ENCODE measurements at regions not wholly inside any gene's neighbourhood (a gene's known extent, or its start where the extent isn't known, plus 50 kb on each side); places are given as distances from the start of the nearest gene placed in this dataset.

- TF ChIP-seq EZH2 (IDR thresholded peaks at IDR 0.05; ENCODE audit: insufficient read depth, poor library complexity, severe bottlenecking), result no peak
- no peak for TF ChIP-seq EZH2phosphoT487 (IDR thresholded peaks at IDR 0.05; ENCODE audit: insufficient read depth, low read depth)
Observed at GRCh38 chr2:42905341-42906110, 113.1 kb upstream of the HAAO start.
